Amniotic epithelial cell (primary cell): ENCODE measurements at regions not wholly inside any gene's neighbourhood (a gene's known extent, or its start where the extent isn't known, plus 50 kb on each side); places are given as distances from the start of the nearest gene placed in this dataset.
"Not testable (repeated sequence)": the region's sequence is repeated elsewhere in the genome, so short reads cannot be mapped to it uniquely, and the experiment has no call there.

Experiments
- DNase-seq: peaks from one replicate; pipeline ENCODE4 v3.0.0-alpha.2; 2010; ENCODE audit warnings: low read depth

GRCh38 chr19:28294975-28295374, 918.0 kb downstream of the UQCRFS1 start:
- not testable (repeated sequence) for DNase-seq

DNA sequence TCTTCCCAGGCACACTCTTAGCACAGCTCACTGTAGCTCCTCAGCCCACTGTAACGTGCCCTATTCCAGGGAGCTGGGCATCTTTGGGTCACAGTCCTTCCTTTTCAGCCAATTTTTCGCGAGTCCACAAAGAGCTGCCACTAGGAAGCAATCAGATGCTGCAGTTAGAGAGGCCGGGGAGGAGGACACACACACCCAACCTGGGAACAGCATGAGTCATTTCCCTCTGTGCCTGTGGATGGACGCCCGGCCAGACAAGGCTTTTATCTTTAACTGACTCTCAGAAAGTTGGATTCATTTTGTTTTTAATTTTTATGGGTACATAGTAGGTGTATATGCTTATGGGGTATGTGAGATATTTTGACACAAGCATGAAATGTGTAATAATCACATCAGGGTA, 918.6 kb downstream of the UQCRFS1 start:
- no peak for DNase-seq

- DNase-seq: no peak
These were observed 919.3 kb downstream of the UQCRFS1 start for GRCh38 chr19:28293685-28294084.

GRCh38 chr19:28292822-28293500, 920.0 kb downstream of the UQCRFS1 start:
- DNase-seq: no peak

DNA sequence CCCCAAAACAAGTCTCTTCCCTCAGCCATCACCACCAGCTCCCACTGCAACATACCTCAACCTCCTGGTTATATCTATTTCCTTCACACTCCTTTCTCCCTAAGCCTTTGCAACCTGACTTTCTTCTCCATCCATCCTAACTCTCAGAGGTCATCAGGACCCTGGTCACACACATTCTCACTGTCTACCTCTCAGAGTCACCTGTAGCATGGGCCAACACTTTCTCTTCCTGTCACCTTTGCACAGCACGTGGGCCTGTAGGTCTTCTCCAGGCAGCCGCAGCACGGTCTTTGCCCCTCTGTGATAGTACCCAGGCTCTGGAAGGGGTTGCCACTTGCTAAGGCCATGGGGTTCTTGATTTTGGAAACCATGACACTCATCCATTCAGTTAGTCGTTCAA, 921.1 kb downstream of the UQCRFS1 start:
- DNase-seq: no peak

- DNase-seq: no peak
These were observed 921.8 kb downstream of the UQCRFS1 start for GRCh38 chr19:28290963-28291657.

GRCh38 chr19:28289295-28290063, 923.5 kb downstream of the UQCRFS1 start:
- DNase-seq: no peak

DNA sequence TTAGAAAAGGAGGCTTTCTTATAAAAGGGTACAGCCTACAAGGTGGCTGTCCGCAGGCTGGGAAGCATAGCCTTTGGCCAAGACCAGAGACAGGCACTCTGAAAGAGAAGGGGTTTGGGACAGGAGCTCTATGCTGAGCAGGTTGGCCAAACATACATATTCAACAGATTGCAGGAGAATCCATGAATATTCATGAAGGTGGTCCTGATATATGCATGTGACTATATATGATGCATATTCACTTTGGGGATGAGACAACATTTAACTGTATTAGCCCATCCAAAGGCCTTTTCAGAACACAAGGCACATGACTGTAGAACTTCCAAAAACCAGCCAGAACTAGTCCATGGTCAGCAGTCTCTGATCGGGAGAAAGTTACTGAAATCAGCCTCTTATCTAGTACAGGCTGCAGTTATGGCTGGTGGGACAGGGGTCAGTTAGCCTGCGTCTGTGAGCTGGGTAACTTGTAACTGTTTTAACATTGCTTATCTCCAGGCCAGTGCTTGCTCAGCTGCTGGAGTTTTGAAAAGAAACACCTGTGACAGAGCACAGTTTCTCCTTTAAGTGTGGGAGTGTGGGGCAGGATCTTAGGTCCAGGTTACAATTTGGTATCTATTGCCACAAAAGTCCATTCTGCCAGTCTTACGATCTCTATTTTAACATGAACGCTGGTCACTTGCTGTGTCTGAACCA, 924.2 kb downstream of the UQCRFS1 start:
- DNase-seq: no peak

DNA sequence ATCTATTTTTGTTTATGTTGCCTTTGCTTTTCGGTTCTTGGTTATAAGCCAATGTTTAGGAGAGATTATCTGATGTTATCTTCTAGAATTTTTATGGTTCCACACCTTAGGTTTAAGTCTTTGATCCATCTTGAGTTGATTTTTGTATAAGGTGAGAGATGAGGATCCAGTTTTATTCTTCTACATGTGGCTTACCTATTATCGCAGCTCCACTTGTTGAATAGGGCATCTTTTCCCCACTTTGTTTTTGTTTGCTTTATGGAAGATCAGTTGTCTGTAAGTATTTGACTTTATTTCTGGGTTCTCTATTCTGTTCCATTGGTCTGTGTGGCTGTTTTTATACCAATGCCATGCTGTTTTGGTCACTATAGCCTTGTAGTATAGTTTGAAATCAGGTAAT, 927.0 kb downstream of the UQCRFS1 start:
- no peak for DNase-seq

DNA sequence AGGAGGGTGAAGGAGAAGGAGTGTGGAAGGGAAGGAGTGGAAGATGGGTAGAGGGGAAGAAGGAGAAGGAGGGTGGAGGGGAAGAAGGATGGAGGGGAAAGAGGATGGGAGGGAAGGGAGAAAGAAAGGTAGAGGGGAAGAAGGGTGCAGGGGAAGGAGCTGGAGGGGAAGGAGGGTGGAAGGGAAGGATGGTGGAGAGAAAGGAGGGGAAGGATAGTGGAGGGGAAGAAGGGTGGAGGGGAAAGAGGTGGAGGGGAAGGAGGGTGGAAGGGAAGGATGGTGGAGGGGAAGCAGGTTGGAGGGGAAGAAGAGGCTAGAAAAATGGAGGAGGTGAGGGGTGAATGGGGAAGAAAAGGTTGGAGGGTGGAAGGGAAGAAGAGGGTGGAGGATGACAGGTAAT, 927.9 kb downstream of the UQCRFS1 start:
- no peak for DNase-seq

- no peak for DNase-seq
These were observed 928.6 kb downstream of the UQCRFS1 start for GRCh38 chr19:28284389-28284788.

DNA sequence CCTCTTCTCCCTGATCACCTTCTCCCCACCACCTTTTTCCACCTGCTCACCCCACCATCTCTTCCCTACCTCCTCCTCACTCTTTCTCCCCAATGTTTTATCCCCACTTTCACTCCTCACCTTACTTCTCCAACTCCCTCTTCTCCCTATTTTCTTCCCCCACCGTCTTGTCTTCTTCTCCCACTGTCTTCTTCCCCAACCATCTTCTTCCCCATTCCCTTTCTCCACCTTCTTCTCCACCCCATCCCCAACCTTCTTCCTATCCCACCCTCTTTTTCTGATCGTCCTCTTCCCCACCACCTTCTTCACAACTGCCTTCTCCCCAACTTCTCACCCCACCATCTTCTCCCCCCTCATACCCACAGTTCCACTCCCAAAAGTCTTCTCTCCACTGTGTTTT, 929.4 kb downstream of the UQCRFS1 start:
- DNase-seq: no peak

- no peak for DNase-seq
These were observed 931.3 kb downstream of the UQCRFS1 start for GRCh38 chr19:28281676-28282075.

- no peak for DNase-seq
These were observed 948.4 kb downstream of the UQCRFS1 start for GRCh38 chr19:28264556-28264955.

GRCh38 chr19:28258829-28259228, 954.1 kb downstream of the UQCRFS1 start:
- DNase-seq: no peak

- DNase-seq: no peak
These were observed 955.6 kb downstream of the UQCRFS1 start for GRCh38 chr19:28257396-28257795.

GRCh38 chr19:28247243-28247642, 965.7 kb downstream of the UQCRFS1 start:
- DNase-seq: no peak

DNA sequence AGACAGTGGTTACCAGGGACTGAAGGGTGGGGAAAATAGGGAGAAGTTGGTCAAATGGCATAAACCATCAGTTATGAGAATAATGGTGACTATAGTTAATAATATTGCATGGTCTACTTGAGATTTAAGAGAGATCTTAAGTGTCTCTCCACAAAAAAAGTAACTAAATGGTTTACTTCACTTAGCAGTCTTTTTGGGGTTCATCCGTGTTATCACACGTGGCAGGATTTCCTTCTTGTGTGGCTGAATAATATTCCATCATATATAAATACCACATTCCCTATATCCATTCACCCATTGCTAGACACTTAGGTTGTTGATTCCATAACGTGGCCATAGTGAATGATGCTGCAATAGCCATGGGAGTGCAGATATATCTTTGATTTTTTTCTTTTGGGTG, 967.0 kb downstream of the UQCRFS1 start:
- no peak for DNase-seq

GRCh38 chr19:28244966-28245365, 968.0 kb downstream of the UQCRFS1 start:
- DNase-seq: no peak

GRCh38 chr19:28242317-28242927, 970.5 kb downstream of the UQCRFS1 start:
- DNase-seq: no peak

DNA sequence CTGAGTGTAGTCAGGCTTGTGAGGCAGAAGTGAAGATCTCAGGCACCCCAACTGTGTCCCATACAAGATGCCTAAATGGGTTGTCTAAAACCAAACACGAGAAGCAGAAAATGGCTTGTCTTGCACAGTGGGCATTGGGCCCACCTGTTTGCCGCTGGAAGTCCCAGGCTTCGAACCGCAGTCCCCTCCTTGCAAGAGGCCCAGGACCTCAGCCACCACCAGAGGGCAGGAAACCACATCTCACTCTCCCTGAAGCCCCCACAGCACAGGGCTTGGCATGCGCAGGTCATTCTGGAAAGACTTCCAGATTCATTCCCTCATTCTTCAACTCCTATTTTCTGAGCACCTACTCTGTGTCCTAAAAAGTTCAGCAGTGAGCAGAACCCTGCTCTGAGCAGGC, 973.7 kb downstream of the UQCRFS1 start:
- no peak for DNase-seq

- no peak for DNase-seq
These were observed 974.6 kb downstream of the UQCRFS1 start for GRCh38 chr19:28238270-28238820.
